Ovary (tissue), 7 donors: ENCODE measurements at regions not wholly inside any gene's neighbourhood (a gene's known extent, or its start where the extent isn't known, plus 50 kb on each side); places are given as distances from the start of the nearest gene placed in this dataset.

Source experiments
- DNase-seq, 5 donors: peaks; one replicate each; pipeline ENCODE4 v3.0.0-alpha.2; 2019 to 2020
- H3K27ac ChIP-seq, 2 donors: fragments of 200-600 bp; one replicate each; pipeline versions ENCODE4 v1.5.1 to v1.8.0; 2019 to 2022
- H3K27me3 ChIP-seq: fragments of 200-600 bp; one replicate; pipeline ENCODE4 v1.8.0; 2022
- H3K36me3 ChIP-seq: fragments of 200-600 bp; sonication (generic); one replicate; pipeline ENCODE4 v1.5.1; 2019
- H3K4me1 ChIP-seq: one replicate; pipeline ENCODE4 v1.8.1; 2013; ENCODE audit warnings: mild to moderate bottlenecking, moderate library complexity; ENCODE audit not compliant: insufficient read depth
- H3K4me3 ChIP-seq: fragments of 200-600 bp; sonication (generic); one replicate; pipeline ENCODE4 v1.5.1; 2017
- H3K9me3 ChIP-seq, 2 donors: fragments of 200-600 bp in 1 of 2; sonication (generic) in 1 of 2; one replicate each; pipeline versions ENCODE4 v1.5.1 to v1.8.1; 2013 to 2019; ENCODE audit warnings: mild to moderate bottlenecking in 1 of 2, moderate library complexity in 1 of 2
- EP300 ChIP-seq: sonication (generic); formaldehyde crosslinking; IDR thresholded peaks from one replicate; pipeline ENCODE4 v1.6.1; 2017; ENCODE audit warnings: antibody characterized with exemption
- POLR2A ChIP-seq: fragments of 450-650 bp; IDR thresholded peaks from one replicate; pipeline ENCODE4 v1.6.1; 2017; ENCODE audit warnings: antibody characterized with exemption, mild to moderate bottlenecking, moderate library complexity
- WGBS, 3 donors: extraction: QIAGEN DNeasy Blood & Tissue Kit in 1 of 3; methylation state at CpG; one replicate each; pipeline versions ENCODE4 v1.1.5 to v1.1.7; 2013 to 2017; 5-methylcytosine and 5-hydroxymethylcytosine counted together
- intact Hi-C, 4 donors: fragments of 100-400 bp; cut with DNase I; formaldehyde crosslinking; loops; one replicate each; pipeline versions ENCODE4 v1.11.0 to v1.15.1; 2022 to 2023
- TF ChIP-seq, protein P1 (sequence below), 3 donors: fragments of 450-650 bp in 2 of 3; fragments of 200-600 bp in 1 of 3; IDR thresholded peaks; one replicate each; pipeline versions ENCODE4 v1.5.1 to v1.8.0; 2016 to 2022; ENCODE audit warnings: antibody characterized with exemption in 3 of 3, mild to moderate bottlenecking in 1 of 3
- donor health status: DM: no; HTN: no; CAD: no; lungs with moderate emphysema.
- donor health status: DM: no; HTN: no; CAD: no.
- donor health status: Bipolar disorder and iron deficiency.
- donor health status: DM: no; HTN: no; CAD: no.
- donor health status: DM: yes; HTN: yes; CAD: no.

GRCh38 chr1:9452516-9453140 is 86.6 kb upstream of the SLC25A33 start:
- Histone ChIP-seq H3K9me3 (no peaks in the 10 kb centered on the region), H3K36me3 (no peaks in the 10 kb centered on the region), H3K4me1 (peaks cover 13% of the 10 kb centered on the region), H3K27ac (no peak overlapping the region), H3K27me3 (no peaks in the 10 kb centered on the region), H3K4me3 (no peak overlapping the region)
- TF ChIP-seq EP300 (no peak), POLR2A (no peak)
- TF ChIP-seq, protein P1, sequence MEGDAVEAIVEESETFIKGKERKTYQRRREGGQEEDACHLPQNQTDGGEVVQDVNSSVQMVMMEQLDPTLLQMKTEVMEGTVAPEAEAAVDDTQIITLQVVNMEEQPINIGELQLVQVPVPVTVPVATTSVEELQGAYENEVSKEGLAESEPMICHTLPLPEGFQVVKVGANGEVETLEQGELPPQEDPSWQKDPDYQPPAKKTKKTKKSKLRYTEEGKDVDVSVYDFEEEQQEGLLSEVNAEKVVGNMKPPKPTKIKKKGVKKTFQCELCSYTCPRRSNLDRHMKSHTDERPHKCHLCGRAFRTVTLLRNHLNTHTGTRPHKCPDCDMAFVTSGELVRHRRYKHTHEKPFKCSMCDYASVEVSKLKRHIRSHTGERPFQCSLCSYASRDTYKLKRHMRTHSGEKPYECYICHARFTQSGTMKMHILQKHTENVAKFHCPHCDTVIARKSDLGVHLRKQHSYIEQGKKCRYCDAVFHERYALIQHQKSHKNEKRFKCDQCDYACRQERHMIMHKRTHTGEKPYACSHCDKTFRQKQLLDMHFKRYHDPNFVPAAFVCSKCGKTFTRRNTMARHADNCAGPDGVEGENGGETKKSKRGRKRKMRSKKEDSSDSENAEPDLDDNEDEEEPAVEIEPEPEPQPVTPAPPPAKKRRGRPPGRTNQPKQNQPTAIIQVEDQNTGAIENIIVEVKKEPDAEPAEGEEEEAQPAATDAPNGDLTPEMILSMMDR (IDR thresholded peaks at IDR 0.05), result no peak
- 23 to 47% (median 32%) methylated on average over 6 of the region's 6 CpGs for WGBS, 3 donors
- intact Hi-C loops, result loop anchor here in 3 of 4 donors (5.0 to 10.0 kb wide), 4 partner anchors 75 to 538 kb away; partner anchors contain the start of gene SPSB1 (in 1 of the 3)
- DNase-seq, result peak in 3 of 5 donors; percentile 52 to 60 (median 56)

- intact Hi-C loops, result loop anchor here in 3 of 4 donors (5.0 to 10.0 kb wide), 4 partner anchors 76 to 539 kb away; partner anchors contain the start of gene SPSB1 (in 1 of the 3)
- H3K9me3 ChIP-seq, result no peaks in the 10 kb centered on the region
- TF ChIP-seq, protein P1 (IDR thresholded peaks at IDR 0.05), result no peak
- no peak for TF ChIP-seq POLR2A
- TF ChIP-seq EP300, result no peak
- DNase-seq, result no peak
- H3K27me3 ChIP-seq, result no peaks in the 10 kb centered on the region
- H3K36me3 ChIP-seq, result no peaks in the 10 kb centered on the region
- no peak overlapping the region for H3K27ac ChIP-seq
- WGBS, 3 donors, result 74 to 87% (median 86%) methylated on average over 13 of the region's 13 CpGs
- H3K4me3 ChIP-seq, result no peak overlapping the region
- peaks cover 10% of the 10 kb centered on the region for H3K4me1 ChIP-seq
Measured at GRCh38 chr1:9453375-9453774, 85.9 kb upstream of the SLC25A33 start.

DNA sequence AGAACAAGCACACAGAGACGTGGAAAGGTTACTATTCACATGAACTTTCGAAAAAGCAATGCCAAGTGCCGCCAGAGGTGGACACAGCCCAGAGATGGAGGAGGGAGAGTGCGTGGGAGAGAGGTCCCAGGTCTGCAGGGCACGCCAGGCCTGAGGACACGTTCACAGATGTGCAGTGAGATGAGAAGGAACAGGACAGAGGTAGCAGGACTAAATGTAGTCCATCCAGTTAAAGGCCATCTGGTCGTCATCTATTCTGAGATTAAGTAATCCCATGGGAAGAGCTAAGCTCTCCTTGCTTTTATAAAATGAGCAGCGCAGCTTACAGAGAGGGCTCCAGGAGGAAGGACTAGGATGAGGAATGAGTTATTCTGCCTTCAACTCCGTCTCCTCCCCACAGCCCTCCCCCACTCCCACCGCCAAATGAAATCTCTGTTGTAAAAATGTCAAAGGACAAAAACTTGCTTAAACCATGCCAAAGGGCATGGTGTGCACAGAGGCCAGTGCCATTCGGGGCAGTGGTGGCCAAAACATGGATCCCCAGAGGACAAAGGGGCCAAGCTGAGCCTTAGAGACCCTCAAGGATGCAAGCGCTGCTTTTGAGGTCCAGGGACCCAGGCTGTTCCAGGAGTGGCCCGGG is 85.4 kb upstream of the SLC25A33 start:
- intact Hi-C loops, result loop anchor here in 3 of 4 donors (5.0 to 10.0 kb wide), 4 partner anchors 77 to 539 kb away; partner anchors contain the start of gene SPSB1 (in 1 of the 3)
- 46 to 54% (median 50%) methylated on average over 13 of the region's 13 CpGs for WGBS, 3 donors
- no peak overlapping the region for H3K4me3 ChIP-seq
- no peaks in the 10 kb centered on the region for H3K27me3 ChIP-seq
- H3K9me3 ChIP-seq, result no peaks in the 10 kb centered on the region
- H3K36me3 ChIP-seq, result no peaks in the 10 kb centered on the region
- DNase-seq, result no peak
- no peak overlapping the region for H3K27ac ChIP-seq
- H3K4me1 ChIP-seq, result peaks cover 10% of the 10 kb centered on the region
- TF ChIP-seq EP300 (no peak), POLR2A (no peak)
- TF ChIP-seq, protein P1 (IDR thresholded peaks at IDR 0.05), result no peak

DNA sequence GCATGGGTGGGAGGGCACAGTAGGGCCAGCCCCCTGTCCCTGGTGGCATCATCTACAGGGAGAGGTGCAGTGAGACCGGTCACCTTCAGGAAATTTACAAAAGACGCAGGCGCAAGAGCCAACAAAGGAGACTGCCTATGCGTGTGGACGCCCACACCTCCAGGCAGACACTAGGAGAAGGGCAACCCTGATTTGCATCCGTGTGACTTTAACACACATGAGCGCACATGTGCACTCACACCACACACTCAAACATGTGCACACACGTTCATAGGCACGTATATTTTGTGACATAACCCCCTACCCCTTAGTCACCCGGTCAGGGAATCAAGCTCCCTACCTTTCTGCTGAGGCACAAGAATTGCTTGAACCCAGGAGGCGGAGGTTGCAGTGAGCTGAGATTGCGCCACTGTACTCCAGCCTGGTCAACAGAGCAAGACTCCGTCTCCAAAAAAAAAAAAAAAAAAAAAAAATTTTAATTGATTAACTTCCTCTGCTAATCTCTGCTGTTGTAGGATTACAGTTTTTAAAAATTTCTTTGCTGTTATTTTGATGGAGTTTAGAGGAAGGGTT is 84.7 kb upstream of the SLC25A33 start:
- Histone ChIP-seq H3K27ac (no peak overlapping the region), H3K4me1 (peaks cover 10% of the 10 kb centered on the region), H3K4me3 (no peak overlapping the region), H3K36me3 (no peaks in the 10 kb centered on the region), H3K9me3 (no peaks in the 10 kb centered on the region), H3K27me3 (no peaks in the 10 kb centered on the region)
- no peak for DNase-seq
- TF ChIP-seq, protein P1 (IDR thresholded peaks at IDR 0.05), result no peak
- no peak for TF ChIP-seq POLR2A
- no peak for TF ChIP-seq EP300
- WGBS, 3 donors, result 87 to 92% (median 89%) methylated on average over 13 of the region's 13 CpGs
- intact Hi-C loops, result loop anchor here in 3 of 4 donors (1.0 to 10.0 kb wide), 6 partner anchors 77 to 540 kb away; partner anchors contain the start of gene SPSB1 (in 1 of the 3)
